ENCODE measurements at regions not wholly inside any gene's neighbourhood (a gene's known extent, or its start where the extent isn't known, plus 50 kb on each side); places are given as distances from the start of the nearest gene placed in this dataset.

GRCh38 chr14:104274806-104275205 is 136.4 kb downstream of the KIF26A start:
- no peak for DNase-seq (ENCODE audit: low spot score)
- peaks cover 0 to under 1% (median 0%) of the 10 kb centered on the region in 4 donors for H3K4me1 ChIP-seq (ENCODE audit: control insufficient read depth in 4 of 4, insufficient read depth in 4 of 4, low read length in 3 of 4)
- 93% methylated on average over 9 of the region's 9 CpGs for WGBS
- H3K27ac ChIP-seq (ENCODE audit: low read depth in 1 of 2, low read length in 2 of 2), result no peak overlapping the region
- H3K4me3 ChIP-seq (ENCODE audit: low read depth in 1 of 3, low read length in 3 of 3), result no peak overlapping the region
- no peaks in the 10 kb centered on the region for H3K36me3 ChIP-seq (ENCODE audit: control insufficient read depth in 4 of 4, insufficient read depth in 3 of 4, low read depth in 1 of 4, low read length in 3 of 4)
- H3K27me3 ChIP-seq (ENCODE audit: control insufficient read depth in 4 of 4, insufficient read depth in 4 of 4, low read length in 3 of 4), result no peaks in the 10 kb centered on the region
- H3K9ac ChIP-seq (ENCODE audit: low read depth in 1 of 2, low read length in 2 of 2), result no peak overlapping the region
- H3K9me3 ChIP-seq (ENCODE audit: control insufficient read depth in 4 of 4, low read length in 3 of 4), result no peaks in the 10 kb centered on the region
- no peak for TF ChIP-seq RAD21 (IDR thresholded peaks at IDR 0.05)

DNA sequence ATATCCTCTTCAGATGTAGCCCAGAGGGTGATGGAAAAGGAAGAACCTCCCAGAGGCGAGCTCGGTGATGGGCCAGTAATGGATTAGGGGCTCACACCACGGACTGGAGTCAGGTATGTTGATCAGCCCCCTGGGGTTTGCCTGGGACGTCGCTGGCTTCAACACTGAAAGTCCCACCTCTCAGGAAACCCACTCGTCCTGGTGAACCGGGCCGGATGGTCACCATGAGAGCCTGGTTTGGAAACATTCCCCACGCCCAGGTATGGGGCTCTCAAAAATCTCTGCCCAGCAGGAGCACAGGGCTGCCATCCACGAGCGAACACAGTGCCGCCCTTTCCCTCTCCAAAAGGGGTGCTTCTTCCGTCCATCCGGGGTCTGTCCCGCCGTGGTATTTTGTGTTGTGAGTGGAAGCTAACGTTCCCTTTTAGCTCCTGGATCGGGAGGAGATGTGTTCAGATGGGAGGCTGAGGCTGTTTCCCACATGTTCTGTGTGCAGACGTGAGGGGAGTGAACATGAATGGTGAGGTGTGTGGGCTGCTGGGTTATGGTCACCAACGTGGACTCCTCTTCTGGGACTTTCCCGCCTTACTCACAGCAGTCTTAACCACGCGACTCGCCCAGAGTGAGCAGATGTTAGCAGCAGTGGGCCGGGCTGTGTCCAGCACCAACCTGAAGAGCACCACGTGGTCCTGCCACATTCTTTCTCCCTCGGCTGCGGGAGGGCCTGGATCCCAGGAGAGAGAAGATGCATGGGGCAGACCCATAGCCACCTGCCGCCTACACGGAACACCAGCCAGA is 139.2 kb downstream of the KIF26A start:
- H3K9me3 ChIP-seq (ENCODE audit: control insufficient read depth in 4 of 4, low read length in 3 of 4), result no peaks in the 10 kb centered on the region
- H3K27ac ChIP-seq (ENCODE audit: low read depth in 1 of 2, low read length in 2 of 2), result no peak overlapping the region
- H3K9ac ChIP-seq (ENCODE audit: low read depth in 1 of 2, low read length in 2 of 2), result no peak overlapping the region
- WGBS, result 94% methylated on average over 30 of the region's 30 CpGs
- no peaks in the 10 kb centered on the region for H3K36me3 ChIP-seq (ENCODE audit: control insufficient read depth in 4 of 4, insufficient read depth in 3 of 4, low read depth in 1 of 4, low read length in 3 of 4)
- peak; percentile 23 for DNase-seq (ENCODE audit: low spot score)
- no peaks in the 10 kb centered on the region for H3K27me3 ChIP-seq (ENCODE audit: control insufficient read depth in 4 of 4, insufficient read depth in 4 of 4, low read length in 3 of 4)
- no peak overlapping the region for H3K4me3 ChIP-seq (ENCODE audit: low read depth in 1 of 3, low read length in 3 of 3)
- TF ChIP-seq RXRA (IDR thresholded peaks at IDR 0.05) (no peak), FOXA2 (IDR thresholded peaks at IDR 0.05) (no peak), NR2F2 (IDR thresholded peaks at IDR 0.05) (no peak), HNF4A (conservative IDR thresholded peaks at IDR 0.05) (no peak), HNF4G (IDR thresholded peaks at IDR 0.05) (no peak), GABPA (IDR thresholded peaks at IDR 0.05 in 1 of 2, conservative IDR thresholded peaks at IDR 0.05 in 1 of 2) (no peak), FOXA1 (IDR thresholded peaks at IDR 0.05) (no peak), YY1 (IDR thresholded peaks at IDR 0.05) (no peak), TAF1 (conservative IDR thresholded peaks at IDR 0.05) (no peak)
- TF ChIP-seq, protein P1, sequence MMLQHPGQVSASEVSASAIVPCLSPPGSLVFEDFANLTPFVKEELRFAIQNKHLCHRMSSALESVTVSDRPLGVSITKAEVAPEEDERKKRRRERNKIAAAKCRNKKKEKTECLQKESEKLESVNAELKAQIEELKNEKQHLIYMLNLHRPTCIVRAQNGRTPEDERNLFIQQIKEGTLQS (IDR thresholded peaks at IDR 0.05), result no peak
- TF ChIP-seq, protein P2, sequence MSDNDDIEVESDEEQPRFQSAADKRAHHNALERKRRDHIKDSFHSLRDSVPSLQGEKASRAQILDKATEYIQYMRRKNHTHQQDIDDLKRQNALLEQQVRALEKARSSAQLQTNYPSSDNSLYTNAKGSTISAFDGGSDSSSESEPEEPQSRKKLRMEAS (IDR thresholded peaks at IDR 0.05), result no peak
- TF ChIP-seq, protein P3, sequence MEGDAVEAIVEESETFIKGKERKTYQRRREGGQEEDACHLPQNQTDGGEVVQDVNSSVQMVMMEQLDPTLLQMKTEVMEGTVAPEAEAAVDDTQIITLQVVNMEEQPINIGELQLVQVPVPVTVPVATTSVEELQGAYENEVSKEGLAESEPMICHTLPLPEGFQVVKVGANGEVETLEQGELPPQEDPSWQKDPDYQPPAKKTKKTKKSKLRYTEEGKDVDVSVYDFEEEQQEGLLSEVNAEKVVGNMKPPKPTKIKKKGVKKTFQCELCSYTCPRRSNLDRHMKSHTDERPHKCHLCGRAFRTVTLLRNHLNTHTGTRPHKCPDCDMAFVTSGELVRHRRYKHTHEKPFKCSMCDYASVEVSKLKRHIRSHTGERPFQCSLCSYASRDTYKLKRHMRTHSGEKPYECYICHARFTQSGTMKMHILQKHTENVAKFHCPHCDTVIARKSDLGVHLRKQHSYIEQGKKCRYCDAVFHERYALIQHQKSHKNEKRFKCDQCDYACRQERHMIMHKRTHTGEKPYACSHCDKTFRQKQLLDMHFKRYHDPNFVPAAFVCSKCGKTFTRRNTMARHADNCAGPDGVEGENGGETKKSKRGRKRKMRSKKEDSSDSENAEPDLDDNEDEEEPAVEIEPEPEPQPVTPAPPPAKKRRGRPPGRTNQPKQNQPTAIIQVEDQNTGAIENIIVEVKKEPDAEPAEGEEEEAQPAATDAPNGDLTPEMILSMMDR (IDR thresholded peaks at IDR 0.05; ENCODE audit: low read depth, low read length, missing input control), result no peak
- TF ChIP-seq, protein P4, sequence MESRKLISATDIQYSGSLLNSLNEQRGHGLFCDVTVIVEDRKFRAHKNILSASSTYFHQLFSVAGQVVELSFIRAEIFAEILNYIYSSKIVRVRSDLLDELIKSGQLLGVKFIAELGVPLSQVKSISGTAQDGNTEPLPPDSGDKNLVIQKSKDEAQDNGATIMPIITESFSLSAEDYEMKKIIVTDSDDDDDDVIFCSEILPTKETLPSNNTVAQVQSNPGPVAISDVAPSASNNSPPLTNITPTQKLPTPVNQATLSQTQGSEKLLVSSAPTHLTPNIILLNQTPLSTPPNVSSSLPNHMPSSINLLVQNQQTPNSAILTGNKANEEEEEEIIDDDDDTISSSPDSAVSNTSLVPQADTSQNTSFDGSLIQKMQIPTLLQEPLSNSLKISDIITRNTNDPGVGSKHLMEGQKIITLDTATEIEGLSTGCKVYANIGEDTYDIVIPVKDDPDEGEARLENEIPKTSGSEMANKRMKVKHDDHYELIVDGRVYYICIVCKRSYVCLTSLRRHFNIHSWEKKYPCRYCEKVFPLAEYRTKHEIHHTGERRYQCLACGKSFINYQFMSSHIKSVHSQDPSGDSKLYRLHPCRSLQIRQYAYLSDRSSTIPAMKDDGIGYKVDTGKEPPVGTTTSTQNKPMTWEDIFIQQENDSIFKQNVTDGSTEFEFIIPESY (IDR thresholded peaks at IDR 0.05), result no peak
- H3K4me1 ChIP-seq (ENCODE audit: control insufficient read depth in 4 of 4, insufficient read depth in 4 of 4, low read length in 3 of 4), result peaks cover 14 to 28% (median 24%) of the 10 kb centered on the region in 4 donors

DNA sequence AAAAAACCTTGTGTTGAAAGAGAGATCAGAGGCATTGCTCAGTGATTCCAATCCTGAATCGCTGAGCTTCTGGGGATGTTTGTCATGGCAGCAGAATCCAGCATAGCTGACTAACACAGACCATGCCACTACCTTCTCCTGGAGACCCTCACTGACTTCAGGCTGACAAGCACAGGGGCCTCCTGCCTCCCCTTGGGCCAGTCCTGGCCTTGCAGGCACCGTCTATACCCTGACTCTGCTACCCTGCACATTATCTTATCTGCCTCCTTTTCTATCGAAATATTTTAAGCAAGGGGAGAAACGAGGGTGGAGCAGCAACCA is 139.8 kb downstream of the KIF26A start:
- H3K9ac ChIP-seq (ENCODE audit: low read depth in 1 of 2, low read length in 2 of 2), result no peak overlapping the region
- H3K4me1 ChIP-seq (ENCODE audit: control insufficient read depth in 4 of 4, insufficient read depth in 4 of 4, low read length in 3 of 4), result peaks cover 18 to 34% (median 30%) of the 10 kb centered on the region in 4 donors
- 90% methylated on average over 4 of the region's 4 CpGs for WGBS
- no peak overlapping the region for H3K4me3 ChIP-seq (ENCODE audit: low read depth in 1 of 3, low read length in 3 of 3)
- TF ChIP-seq, protein P4 (IDR thresholded peaks at IDR 0.05), result no peak
- TF ChIP-seq HNF4G (IDR thresholded peaks at IDR 0.05) (no peak), FOXA1 (IDR thresholded peaks at IDR 0.05) (no peak)
- no peaks in the 10 kb centered on the region for H3K27me3 ChIP-seq (ENCODE audit: control insufficient read depth in 4 of 4, insufficient read depth in 4 of 4, low read length in 3 of 4)
- H3K9me3 ChIP-seq (ENCODE audit: control insufficient read depth in 4 of 4, low read length in 3 of 4), result no peaks in the 10 kb centered on the region
- H3K36me3 ChIP-seq (ENCODE audit: control insufficient read depth in 4 of 4, insufficient read depth in 3 of 4, low read depth in 1 of 4, low read length in 3 of 4), result no peaks in the 10 kb centered on the region
- no peak overlapping the region for H3K27ac ChIP-seq (ENCODE audit: low read depth in 1 of 2, low read length in 2 of 2)
- peak; percentile 3 for DNase-seq (ENCODE audit: low spot score)
